DND-41 (cell line): ENCODE measurements at regions not wholly inside any gene's neighbourhood (a gene's known extent, or its start where the extent isn't known, plus 50 kb on each side); places are given as distances from the start of the nearest gene placed in this dataset.
A peak's percentile ranks its signal among the peaks of the same experiment; 100 is the strongest.

ENCODE experiments used
- ATAC-seq: fragments of 200-7000 bp; cut with Tn5 transposase; 3 replicates; pipeline ENCODE4 v1.9.1; 2021; ENCODE audit warnings: low read depth; ENCODE audit not compliant: insufficient read depth
- DNase-seq: peaks from one replicate; pipeline ENCODE4 v3.0.0-alpha.2; 2020
- H2AFZ ChIP-seq: 2 replicates; pipeline ENCODE4 v1.6.0; 2012; ENCODE audit warnings: low read depth, low read length
- H3K27ac ChIP-seq: 2 replicates; pipeline ENCODE4 v1.5.1; 2012; ENCODE audit warnings: low read length, inconsistent platforms
- H3K27me3 ChIP-seq: fragments of 200-600 bp; sonication (generic); 2 replicates; pipeline ENCODE4 v1.6.0; 2012; ENCODE audit warnings: low read length, mild to moderate bottlenecking, inconsistent platforms; ENCODE audit not compliant: insufficient read depth, poor library complexity
- H3K36me3 ChIP-seq: 2 replicates; pipeline ENCODE4 v1.5.1; 2012; ENCODE audit warnings: low read length, inconsistent platforms; ENCODE audit not compliant: insufficient read depth
- H3K4me1 ChIP-seq: 2 replicates; pipeline ENCODE4 v1.5.1; 2012; ENCODE audit warnings: mild to moderate bottlenecking, low read length; ENCODE audit not compliant: insufficient read depth
- H3K4me2 ChIP-seq: 2 replicates; pipeline ENCODE4 v1.6.0; 2012; ENCODE audit warnings: mild to moderate bottlenecking, moderate library complexity, low read length, inconsistent platforms; ENCODE audit not compliant: insufficient read depth
- H3K4me3 ChIP-seq, 2 experiments: fragments of 200-600 bp in 1 of 2; shearing (Covaris generic) in 1 of 2; 2 replicates each; pipeline ENCODE4 v1.5.1; 2012 to 2016; ENCODE audit warnings: inconsistent platforms in 2 of 2, low read length in 2 of 2, mild to moderate bottlenecking in 2 of 2, low read depth in 1 of 2, moderate library complexity in 1 of 2
- H3K79me2 ChIP-seq: 2 replicates; pipeline ENCODE4 v1.6.0; 2012; ENCODE audit warnings: low read length, inconsistent platforms; ENCODE audit not compliant: insufficient read depth
- H3K9ac ChIP-seq: 2 replicates; pipeline ENCODE4 v1.6.0; 2012; ENCODE audit warnings: low read depth, mild to moderate bottlenecking, inconsistent platforms, low read length, moderate library complexity
- H3K9me3 ChIP-seq: 2 replicates; pipeline ENCODE4 v1.5.1; 2012; ENCODE audit warnings: low read length, moderate library complexity, mild to moderate bottlenecking, inconsistent platforms; ENCODE audit not compliant: insufficient read depth, severe bottlenecking
- H4K20me1 ChIP-seq: 2 replicates; pipeline ENCODE4 v1.6.0; 2012; ENCODE audit warnings: low read length; ENCODE audit not compliant: insufficient read depth
- CTCF ChIP-seq: IDR thresholded peaks from 2 replicates; pipeline ENCODE4 v1.5.1; 2012; ENCODE audit warnings: borderline replicate concordance, low read length, moderate library complexity, mild to moderate bottlenecking; ENCODE audit not compliant: poor library complexity, severe bottlenecking; ENCODE audit errors: extremely low read depth
- EZH2 ChIP-seq: IDR thresholded peaks from 3 replicates; pipeline ENCODE4 v1.6.1; 2012; ENCODE audit warnings: borderline replicate concordance, low read depth, mild to moderate bottlenecking, moderate library complexity, low read length, inconsistent platforms; ENCODE audit not compliant: severe bottlenecking

- H3K4me3 ChIP-seq = no peak overlapping the region
- H3K4me2 ChIP-seq = no peak overlapping the region
- TF ChIP-seq EZH2 = no peak
- no peak for TF ChIP-seq CTCF
- H3K36me3 ChIP-seq = no peaks in the 10 kb centered on the region
- no peaks in the 10 kb centered on the region for H3K79me2 ChIP-seq
- H3K27me3 ChIP-seq = no peaks in the 10 kb centered on the region
- no peaks in the 10 kb centered on the region for H4K20me1 ChIP-seq
- H3K27ac ChIP-seq = no peak overlapping the region
- ATAC-seq (no peak), DNase-seq (no peak)
- H2AFZ ChIP-seq = peak overlapping the region; percentile 32; the same call in 1 of the 2 replicates
- no peak overlapping the region for H3K9ac ChIP-seq
- no peaks in the 10 kb centered on the region for H3K4me1 ChIP-seq
- H3K9me3 ChIP-seq = no peaks in the 10 kb centered on the region
Observed at GRCh38 chr5:125484742-125485641, 738.6 kb upstream of the ZNF608 start.

- Histone ChIP-seq H3K4me2 (no peak overlapping the region), H3K27ac (no peak overlapping the region), H3K4me1 (no peaks in the 10 kb centered on the region), H3K27me3 (no peaks in the 10 kb centered on the region), H4K20me1 (no peaks in the 10 kb centered on the region), H3K9me3 (no peaks in the 10 kb centered on the region), H3K9ac (no peak overlapping the region), H3K36me3 (no peaks in the 10 kb centered on the region), H3K4me3 (no peak overlapping the region), H2AFZ (no peak overlapping the region), H3K79me2 (no peaks in the 10 kb centered on the region)
- no peak for TF ChIP-seq CTCF
- no peak for TF ChIP-seq EZH2
- no peak for ATAC-seq
- DNase-seq = no peak
Observed at GRCh38 chr5:125485771-125486170, 739.3 kb upstream of the ZNF608 start.

GRCh38 chr5:125486634-125487033, 740.2 kb upstream of the ZNF608 start:
- no peaks in the 10 kb centered on the region for H3K79me2 ChIP-seq
- no peak for ATAC-seq
- H3K27ac ChIP-seq = no peak overlapping the region
- no peak overlapping the region for H3K4me3 ChIP-seq
- H3K4me1 ChIP-seq = no peaks in the 10 kb centered on the region
- H3K4me2 ChIP-seq = no peak overlapping the region
- H3K36me3 ChIP-seq = no peaks in the 10 kb centered on the region
- H3K9me3 ChIP-seq = no peaks in the 10 kb centered on the region
- no peak overlapping the region for H2AFZ ChIP-seq
- no peak overlapping the region for H3K9ac ChIP-seq
- no peaks in the 10 kb centered on the region for H3K27me3 ChIP-seq
- no peak for TF ChIP-seq EZH2
- TF ChIP-seq CTCF = no peak
- DNase-seq = no peak
- no peaks in the 10 kb centered on the region for H4K20me1 ChIP-seq
